Kidney epithelial cell (primary cell): ENCODE measurements at regions not wholly inside any gene's neighbourhood (a gene's known extent, or its start where the extent isn't known, plus 50 kb on each side); places are given as distances from the start of the nearest gene placed in this dataset.
"Not testable (repeated sequence)": the region's sequence is repeated elsewhere in the genome, so short reads cannot be mapped to it uniquely, and the experiment has no call there.

Experiments
- DNase-seq: peaks from one replicate; pipeline ENCODE4 v3.0.0-alpha.2; 2010; ENCODE audit warnings: low read depth
- H3K27me3 ChIP-seq: 2 replicates; pipeline ENCODE4 v1.6.0; 2011; ENCODE audit warnings: low read length; ENCODE audit not compliant: control insufficient read depth, insufficient read depth
- H3K36me3 ChIP-seq: 2 replicates; pipeline ENCODE4 v1.5.1; 2011; ENCODE audit warnings: low read length; ENCODE audit not compliant: control insufficient read depth, insufficient read depth
- H3K4me3 ChIP-seq: 2 replicates; pipeline ENCODE4 v1.5.1; 2011; ENCODE audit warnings: low read depth, mild to moderate bottlenecking, control low read depth, low read length
- TF ChIP-seq, protein P1 (sequence below): IDR thresholded peaks from 2 replicates; pipeline ENCODE4 v1.5.1; 2011; ENCODE audit warnings: mild to moderate bottlenecking, moderate library complexity, low read length, control low read depth, inconsistent platforms; ENCODE audit not compliant: insufficient read depth, poor library complexity, severe bottlenecking

DNA sequence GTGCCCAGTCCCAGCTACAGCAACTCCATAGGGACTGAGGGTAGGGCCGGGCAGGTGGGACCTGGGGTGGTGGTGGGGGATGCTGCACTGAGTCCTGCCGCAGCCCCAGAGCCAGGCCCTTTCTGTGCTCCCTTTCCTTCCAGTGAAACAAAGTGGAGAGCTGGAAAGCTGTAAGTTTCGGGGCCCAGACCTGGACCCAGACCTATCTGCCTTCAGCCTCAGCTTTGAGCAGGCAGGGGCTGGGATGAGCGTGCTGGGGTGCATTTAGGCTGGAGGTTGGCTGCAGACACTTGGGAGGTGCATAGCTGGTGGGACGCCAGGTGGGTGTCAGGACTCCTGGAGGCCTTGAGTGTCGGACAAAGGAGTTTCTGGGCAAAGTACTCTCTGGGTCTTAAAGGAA is 92.7 kb upstream of the C1orf174 start:
- TF ChIP-seq, protein P1, sequence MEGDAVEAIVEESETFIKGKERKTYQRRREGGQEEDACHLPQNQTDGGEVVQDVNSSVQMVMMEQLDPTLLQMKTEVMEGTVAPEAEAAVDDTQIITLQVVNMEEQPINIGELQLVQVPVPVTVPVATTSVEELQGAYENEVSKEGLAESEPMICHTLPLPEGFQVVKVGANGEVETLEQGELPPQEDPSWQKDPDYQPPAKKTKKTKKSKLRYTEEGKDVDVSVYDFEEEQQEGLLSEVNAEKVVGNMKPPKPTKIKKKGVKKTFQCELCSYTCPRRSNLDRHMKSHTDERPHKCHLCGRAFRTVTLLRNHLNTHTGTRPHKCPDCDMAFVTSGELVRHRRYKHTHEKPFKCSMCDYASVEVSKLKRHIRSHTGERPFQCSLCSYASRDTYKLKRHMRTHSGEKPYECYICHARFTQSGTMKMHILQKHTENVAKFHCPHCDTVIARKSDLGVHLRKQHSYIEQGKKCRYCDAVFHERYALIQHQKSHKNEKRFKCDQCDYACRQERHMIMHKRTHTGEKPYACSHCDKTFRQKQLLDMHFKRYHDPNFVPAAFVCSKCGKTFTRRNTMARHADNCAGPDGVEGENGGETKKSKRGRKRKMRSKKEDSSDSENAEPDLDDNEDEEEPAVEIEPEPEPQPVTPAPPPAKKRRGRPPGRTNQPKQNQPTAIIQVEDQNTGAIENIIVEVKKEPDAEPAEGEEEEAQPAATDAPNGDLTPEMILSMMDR: no peak
- Histone ChIP-seq H3K27me3 (no peaks in the 10 kb centered on the region), H3K4me3 (no peak overlapping the region), H3K36me3 (no peaks in the 10 kb centered on the region)
- DNase-seq: no peak

DNA sequence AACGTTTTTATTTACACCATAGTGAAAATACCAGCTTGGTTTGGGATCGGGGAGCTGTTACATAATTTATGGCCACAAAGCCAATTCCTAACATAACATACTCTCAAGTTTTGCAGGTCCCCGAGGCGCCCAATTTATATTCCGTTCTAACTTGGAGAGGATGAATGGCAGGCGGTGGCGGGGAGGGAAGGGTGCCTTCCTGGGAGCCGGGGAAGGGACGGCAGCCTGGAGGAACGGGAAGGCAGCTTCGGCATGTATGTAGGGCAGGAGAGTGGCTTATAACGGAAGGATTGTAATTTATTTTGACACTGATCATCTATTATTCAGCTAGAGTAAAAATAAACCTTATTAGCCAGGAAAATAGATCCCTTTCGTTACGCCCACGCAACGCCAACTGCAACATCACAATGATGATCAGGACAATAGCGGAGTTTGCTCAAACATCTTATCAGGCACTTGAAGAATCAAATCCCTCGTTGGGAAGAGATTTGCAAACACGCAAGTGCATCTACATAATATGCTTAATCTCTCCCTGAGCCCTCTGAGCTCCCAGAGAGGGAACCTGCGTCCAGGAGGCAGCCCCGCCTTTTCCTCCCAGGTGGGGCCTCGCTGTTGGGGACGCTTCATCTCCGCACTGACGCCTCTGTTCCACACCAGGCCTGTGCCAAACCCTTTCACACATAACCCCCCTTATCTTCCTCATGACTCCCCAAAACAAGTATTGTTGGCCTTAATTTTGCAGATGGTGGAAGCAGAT is 93.7 kb upstream of the C1orf174 start:
- no peaks in the 10 kb centered on the region for H3K27me3 ChIP-seq
- no peaks in the 10 kb centered on the region for H3K36me3 ChIP-seq
- no peak for DNase-seq
- H3K4me3 ChIP-seq: no peak overlapping the region
- TF ChIP-seq, protein P1: no peak

DNA sequence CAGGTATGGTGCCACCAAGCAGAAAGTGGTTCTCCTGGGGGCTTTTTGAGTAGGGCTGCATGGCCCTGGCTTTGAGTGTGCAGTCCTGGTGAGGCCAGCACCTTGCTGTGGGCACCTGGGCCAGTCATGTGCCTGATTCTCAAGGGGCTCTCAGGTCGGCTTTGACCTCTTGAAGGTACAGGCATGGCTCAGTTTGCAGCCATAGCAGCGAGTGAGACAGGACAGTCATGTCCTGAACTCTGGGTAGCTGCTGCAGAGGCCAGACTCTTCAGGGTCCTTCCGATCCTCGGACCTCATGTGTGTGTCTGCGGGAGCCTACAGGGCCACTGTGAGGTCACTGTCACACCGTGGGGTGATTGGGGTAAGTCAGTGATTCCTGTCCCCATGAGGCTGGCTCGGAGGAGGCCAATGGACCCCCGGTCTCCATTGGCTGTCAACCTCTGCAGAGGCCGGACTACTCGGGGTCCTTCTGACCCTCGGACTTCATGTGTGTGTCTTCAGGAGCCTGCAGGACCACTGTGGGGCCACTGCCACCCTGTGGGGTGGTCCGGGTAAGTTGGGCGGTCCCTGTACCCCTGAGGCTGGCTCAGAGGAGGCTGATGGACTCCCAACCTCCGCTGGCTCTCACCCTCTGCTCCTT is 95.2 kb upstream of the C1orf174 start:
- H3K27me3 ChIP-seq: no peaks in the 10 kb centered on the region
- TF ChIP-seq, protein P1: no peak
- no peak overlapping the region for H3K4me3 ChIP-seq
- DNase-seq: no peak
- H3K36me3 ChIP-seq: no peaks in the 10 kb centered on the region

DNA sequence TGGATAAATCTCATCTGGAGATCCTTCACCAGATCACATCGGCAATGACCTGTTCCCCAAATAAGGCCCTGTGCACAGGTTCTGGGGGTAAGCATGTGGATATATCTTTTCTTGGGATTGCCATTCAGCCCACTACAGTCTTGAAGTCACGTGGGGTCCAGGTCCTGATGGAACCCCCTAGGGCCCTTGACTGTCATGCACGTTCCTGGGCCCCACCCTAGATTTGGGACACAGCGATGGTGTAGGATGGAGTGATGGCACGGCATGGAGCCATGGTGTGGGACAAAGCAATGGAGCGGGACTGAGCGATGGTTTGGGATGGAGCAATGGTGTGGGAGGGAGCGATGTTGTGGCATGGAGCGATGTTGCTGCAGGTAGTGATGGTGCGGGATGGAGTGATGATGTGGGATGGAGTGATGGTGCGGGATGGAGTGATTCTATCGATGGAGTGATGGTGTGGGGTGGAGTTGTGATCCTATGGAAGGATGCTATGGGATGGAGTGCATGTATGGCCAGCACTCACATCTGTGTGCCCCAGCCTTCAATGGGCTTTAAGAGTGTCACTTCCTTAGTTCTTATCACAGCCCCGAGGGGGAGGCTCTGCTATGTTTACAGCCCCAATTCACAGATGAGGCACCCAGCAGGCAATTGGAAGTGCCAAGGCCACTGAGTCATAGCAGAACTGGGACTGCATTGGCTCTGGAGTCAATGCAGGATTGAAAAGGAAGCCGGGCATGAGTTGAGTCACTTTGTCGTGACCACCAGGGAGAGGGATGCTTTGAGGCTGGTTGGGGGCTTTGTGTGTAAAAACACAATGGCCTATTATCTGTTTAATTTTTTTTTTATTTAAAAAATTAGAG is 97.0 kb upstream of the C1orf174 start:
- TF ChIP-seq, protein P1: no peak
- no peaks in the 10 kb centered on the region for H3K36me3 ChIP-seq
- no peak for DNase-seq
- no peak overlapping the region for H3K4me3 ChIP-seq
- no peaks in the 10 kb centered on the region for H3K27me3 ChIP-seq

DNA sequence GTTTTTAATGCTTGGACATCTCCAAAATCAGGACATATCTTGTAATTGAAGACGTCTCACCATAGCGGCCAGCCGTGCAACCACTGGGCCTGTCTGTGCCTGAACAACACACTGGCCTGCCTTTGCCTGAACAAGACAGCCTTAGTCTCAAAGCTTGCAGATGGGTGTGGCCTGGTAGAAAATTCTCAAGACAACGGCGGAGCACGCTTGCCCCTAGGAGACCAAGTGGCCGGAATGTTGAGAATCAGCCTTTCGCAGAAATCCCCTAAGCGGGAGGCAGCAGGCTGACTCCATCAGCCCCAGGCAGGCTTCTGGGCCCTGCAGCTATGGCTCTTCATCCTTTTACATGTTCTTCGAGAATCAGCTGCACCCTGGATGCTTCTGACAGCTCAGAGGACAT is 98.0 kb upstream of the C1orf174 start:
- Histone ChIP-seq H3K27me3 (no peaks in the 10 kb centered on the region), H3K36me3 (no peaks in the 10 kb centered on the region), H3K4me3 (no peak overlapping the region)
- TF ChIP-seq, protein P1: no peak
- no peak for DNase-seq

DNA sequence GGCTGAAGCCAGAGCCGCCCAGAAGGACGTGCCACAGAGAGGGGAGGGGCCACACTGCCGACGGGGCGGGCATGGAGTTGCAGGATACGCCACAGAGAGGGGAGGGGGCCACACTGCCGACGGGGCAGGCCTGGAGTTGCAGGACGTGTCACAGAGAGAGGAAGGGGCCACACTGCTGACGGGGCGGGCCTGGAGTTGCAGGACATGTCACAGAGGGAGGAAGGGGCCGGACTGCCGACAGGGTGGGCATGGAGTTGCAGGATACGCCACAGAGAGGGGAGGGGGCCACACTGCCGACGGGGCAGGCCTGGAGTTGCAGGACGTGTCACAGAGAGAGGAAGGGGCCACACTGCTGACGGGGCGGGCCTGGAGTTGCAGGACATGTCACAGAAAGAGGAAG is 99.4 kb upstream of the C1orf174 start:
- H3K27me3 ChIP-seq, H3K4me3 ChIP-seq, DNase-seq, H3K36me3 ChIP-seq: not testable (repeated sequence)
